ENCODE measurements at regions not wholly inside any gene's neighbourhood (a gene's known extent, or its start where the extent isn't known, plus 50 kb on each side); places are given as distances from the start of the nearest gene placed in this dataset.

DNA sequence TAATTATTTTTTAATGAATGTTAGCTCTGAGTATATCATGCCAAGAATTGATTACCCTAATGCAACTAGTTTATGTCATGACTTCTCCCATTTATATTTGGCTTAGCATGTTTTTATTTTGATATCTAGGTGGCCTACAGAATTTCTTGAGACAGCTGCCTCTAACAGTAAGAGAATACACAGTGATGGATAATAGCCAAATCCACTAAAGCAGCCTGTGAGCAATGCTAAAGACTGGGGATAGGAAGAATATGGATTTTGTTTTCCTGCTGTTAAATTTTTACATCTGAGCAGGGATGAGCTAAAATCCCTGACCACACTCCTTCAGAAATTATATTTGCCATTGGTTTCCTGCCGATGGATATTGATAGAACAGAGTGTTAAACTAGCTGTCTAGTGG, 149.3 kb upstream of the TGFBR2 start:
- TF ChIP-seq, protein P1, sequence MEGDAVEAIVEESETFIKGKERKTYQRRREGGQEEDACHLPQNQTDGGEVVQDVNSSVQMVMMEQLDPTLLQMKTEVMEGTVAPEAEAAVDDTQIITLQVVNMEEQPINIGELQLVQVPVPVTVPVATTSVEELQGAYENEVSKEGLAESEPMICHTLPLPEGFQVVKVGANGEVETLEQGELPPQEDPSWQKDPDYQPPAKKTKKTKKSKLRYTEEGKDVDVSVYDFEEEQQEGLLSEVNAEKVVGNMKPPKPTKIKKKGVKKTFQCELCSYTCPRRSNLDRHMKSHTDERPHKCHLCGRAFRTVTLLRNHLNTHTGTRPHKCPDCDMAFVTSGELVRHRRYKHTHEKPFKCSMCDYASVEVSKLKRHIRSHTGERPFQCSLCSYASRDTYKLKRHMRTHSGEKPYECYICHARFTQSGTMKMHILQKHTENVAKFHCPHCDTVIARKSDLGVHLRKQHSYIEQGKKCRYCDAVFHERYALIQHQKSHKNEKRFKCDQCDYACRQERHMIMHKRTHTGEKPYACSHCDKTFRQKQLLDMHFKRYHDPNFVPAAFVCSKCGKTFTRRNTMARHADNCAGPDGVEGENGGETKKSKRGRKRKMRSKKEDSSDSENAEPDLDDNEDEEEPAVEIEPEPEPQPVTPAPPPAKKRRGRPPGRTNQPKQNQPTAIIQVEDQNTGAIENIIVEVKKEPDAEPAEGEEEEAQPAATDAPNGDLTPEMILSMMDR (IDR thresholded peaks at IDR 0.05; ENCODE audit: borderline replicate concordance, control extremely low read depth, extremely low read depth, insufficient read depth, missing control alignments) = no peak
- no peak for DNase-seq (ENCODE audit: low spot score)
- in situ Hi-C loops (cut with MboI; ENCODE audit: low sequenced_read_pairs, unreplicated experiment) = no loop called here

DNA sequence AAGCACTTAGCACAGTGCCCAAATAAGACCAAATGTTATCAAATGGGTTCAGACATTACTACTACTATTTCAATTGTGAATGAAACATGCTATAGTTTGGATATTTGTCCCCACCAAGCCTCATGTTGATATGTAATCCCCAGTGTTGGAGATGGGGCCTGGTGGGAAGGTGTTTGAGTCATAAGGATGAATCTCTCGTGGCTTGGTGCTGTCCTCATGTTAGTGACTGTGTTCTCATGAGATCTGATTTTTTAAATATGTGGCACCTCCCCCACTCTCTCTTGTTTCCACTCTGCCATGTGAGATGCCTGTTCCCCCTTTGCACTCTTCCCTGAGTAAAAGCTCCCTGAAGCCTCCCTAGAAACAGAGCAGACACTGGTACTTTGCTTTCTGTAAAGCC, 148.7 kb upstream of the TGFBR2 start:
- in situ Hi-C loops (cut with MboI; ENCODE audit: low sequenced_read_pairs, unreplicated experiment) = no loop called here
- TF ChIP-seq, protein P1 (IDR thresholded peaks at IDR 0.05; ENCODE audit: borderline replicate concordance, control extremely low read depth, extremely low read depth, insufficient read depth, missing control alignments) = no peak
- no peak for DNase-seq (ENCODE audit: low spot score)

DNA sequence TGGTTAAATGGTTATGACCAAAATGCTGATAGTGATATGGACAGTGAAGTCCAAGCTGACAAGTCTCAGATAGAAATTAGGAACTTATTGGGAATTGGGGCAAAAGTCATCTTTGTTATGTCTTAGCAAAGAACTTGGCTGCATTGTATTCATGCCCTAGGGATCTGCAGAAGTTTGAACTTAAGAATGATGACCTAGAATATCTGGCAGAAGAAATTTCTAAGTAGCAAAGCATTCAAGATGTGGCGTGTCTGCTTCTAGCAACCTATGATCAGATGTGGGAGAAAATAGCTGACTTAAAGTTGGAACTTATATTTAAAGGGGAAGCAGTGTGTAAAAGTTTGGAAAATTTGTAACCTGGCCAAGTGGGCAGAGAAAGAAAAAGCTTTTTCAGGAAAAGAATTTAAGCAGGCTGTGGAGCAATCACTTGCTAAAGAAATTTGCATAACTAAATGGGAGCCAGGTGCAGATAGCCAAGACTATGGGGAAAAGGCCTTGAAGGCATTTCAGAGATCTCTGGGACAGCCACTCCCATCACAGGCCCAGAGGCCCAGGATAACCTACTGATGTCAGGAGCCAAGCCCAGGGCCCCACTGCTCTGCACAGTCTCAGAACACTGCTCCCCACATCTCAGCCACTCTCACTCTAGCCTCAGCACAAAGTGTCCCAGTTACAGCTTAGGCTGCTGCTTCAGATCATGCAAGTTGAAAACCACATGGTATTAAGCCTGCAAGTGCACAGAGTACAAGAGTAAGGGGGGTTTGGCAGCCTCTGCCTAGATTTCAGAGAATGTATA, 147.8 kb upstream of the TGFBR2 start:
- TF ChIP-seq, protein P1 (IDR thresholded peaks at IDR 0.05; ENCODE audit: borderline replicate concordance, control extremely low read depth, extremely low read depth, insufficient read depth, missing control alignments) = no peak
- DNase-seq (ENCODE audit: low spot score) = no peak
- in situ Hi-C loops (cut with MboI; ENCODE audit: low sequenced_read_pairs, unreplicated experiment) = no loop called here

DNA sequence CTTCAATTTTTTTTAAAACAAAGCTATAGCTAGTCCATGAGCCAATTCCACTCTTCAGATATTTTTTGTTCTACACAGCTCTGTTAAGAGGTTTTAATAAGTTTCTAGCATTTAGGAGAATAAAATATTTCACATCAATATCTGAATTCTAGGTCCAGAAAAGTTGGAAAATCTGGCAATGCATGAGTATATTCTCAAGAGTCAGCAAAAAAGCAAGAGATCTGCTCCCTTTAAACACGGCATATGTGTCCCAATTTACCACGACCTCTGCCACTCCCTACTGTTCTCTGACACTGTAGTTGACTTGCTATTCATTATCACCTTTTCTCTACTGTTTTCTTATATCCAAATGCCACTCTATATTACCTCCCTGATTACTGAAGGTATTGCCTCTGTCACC, 145.1 kb upstream of the TGFBR2 start:
- no peak for DNase-seq (ENCODE audit: low spot score)
- TF ChIP-seq, protein P1 (IDR thresholded peaks at IDR 0.05; ENCODE audit: borderline replicate concordance, control extremely low read depth, extremely low read depth, insufficient read depth, missing control alignments) = no peak
- in situ Hi-C loops (cut with MboI; ENCODE audit: low sequenced_read_pairs, unreplicated experiment) = no loop called here

GRCh38 chr3:30462721-30463470, 143.5 kb upstream of the TGFBR2 start:
- in situ Hi-C loops (cut with MboI; ENCODE audit: low sequenced_read_pairs, unreplicated experiment) = no loop called here
- no peak for DNase-seq (ENCODE audit: low spot score)
- TF ChIP-seq, protein P1 (IDR thresholded peaks at IDR 0.05; ENCODE audit: borderline replicate concordance, control extremely low read depth, extremely low read depth, insufficient read depth, missing control alignments) = no peak

DNA sequence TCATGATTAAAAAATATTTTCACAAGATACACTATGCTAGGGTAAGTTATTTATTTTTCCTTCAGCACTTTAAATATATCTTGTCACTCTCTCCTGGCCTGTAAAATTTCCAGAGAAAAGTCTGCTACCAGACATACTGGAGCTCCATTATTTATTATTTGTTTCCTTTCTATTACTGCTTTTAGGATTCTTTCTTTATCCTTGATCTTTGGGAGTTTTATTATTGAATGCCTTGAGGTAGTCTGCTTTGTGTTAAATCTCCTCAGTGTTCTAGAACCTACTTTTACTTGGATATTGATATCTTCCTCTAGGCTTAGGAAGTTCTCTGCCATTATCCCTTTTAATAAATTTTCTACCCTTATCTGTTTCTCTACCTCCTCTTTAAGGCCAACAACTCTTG, 142.0 kb upstream of the TGFBR2 start:
- in situ Hi-C loops (cut with MboI; ENCODE audit: low sequenced_read_pairs, unreplicated experiment) = no loop called here
- no peak for DNase-seq (ENCODE audit: low spot score)
- TF ChIP-seq, protein P1 (IDR thresholded peaks at IDR 0.05; ENCODE audit: borderline replicate concordance, control extremely low read depth, extremely low read depth, insufficient read depth, missing control alignments) = no peak
